HG03575 (cell line): ENCODE measurements at regions not wholly inside any gene's neighbourhood (a gene's known extent, or its start where the extent isn't known, plus 50 kb on each side); places are given as distances from the start of the nearest gene placed in this dataset.

Experiments
- ATAC-seq: cut with Tn5 transposase; IDR thresholded peaks from one replicate; pipeline ENCODE4 v1.9.1; 2021; ENCODE audit not compliant: unreplicated experiment, insufficient number of reproducible peaks, low FRiP score; ENCODE audit errors: extremely low read depth

DNA sequence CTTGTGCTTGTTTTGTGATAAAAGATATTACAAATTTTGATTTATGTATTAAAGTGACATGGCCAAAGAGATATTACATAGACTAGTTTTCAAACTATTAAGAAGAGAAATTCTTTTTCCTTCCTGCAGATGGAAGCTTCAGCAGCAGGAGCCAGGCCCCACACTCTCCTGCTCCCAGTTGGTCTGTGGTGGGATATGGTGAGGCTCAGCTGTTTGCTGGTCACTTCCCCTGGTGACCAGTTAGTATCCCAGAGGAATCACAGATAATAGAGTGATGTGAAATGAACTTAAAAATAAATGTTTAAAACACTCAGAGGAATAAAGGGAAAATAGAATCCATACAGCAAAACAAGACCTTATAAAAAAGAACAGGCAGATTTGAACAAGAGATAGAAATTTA is 154.7 kb downstream of the KTN1 start:
- no peak for ATAC-seq

- no peak for ATAC-seq
Observed at GRCh38 chr14:55739967-55740648, 160.1 kb downstream of the KTN1 start.

DNA sequence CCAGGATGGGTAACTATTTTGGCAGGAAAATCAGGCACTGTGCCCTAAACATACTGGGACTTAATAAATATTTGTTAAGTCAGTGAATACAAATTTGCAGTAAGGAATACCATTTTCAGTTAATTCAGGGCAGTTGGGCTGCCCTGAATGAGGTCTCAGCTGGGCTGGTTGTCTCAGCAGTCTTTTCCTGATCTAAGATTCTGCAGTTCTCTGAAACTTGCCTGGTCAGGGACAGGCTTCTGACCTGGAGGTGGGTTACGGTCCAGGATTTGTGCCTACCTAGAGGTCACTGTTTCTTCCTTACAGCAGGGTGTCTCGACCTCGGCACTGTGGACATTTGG is 160.6 kb downstream of the KTN1 start:
- no peak for ATAC-seq

DNA sequence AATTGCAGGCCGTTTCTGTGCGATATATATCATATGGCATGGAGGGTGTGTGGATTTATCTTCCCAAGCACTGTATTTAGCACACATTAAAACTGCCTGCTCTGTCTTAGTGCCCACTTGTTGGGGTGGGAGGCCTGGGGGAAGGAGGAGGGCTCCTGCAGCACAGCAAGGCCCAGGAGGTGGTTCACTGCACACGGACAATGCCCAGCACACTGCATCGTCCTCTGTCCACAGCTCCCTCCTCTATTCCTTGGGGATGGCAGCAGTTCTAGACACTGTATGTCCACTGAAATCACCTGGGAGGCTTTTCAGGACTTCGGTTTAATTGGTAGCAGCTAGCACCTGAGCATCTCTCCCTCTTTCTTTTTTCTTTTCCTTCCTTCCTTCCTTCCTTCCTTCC is 161.2 kb downstream of the KTN1 start:
- ATAC-seq: no peak

GRCh38 chr14:55743551-55743950 is 163.5 kb downstream of the KTN1 start:
- ATAC-seq: no peak

- no peak for ATAC-seq
Observed at GRCh38 chr14:55744321-55744720, 164.3 kb downstream of the KTN1 start.

DNA sequence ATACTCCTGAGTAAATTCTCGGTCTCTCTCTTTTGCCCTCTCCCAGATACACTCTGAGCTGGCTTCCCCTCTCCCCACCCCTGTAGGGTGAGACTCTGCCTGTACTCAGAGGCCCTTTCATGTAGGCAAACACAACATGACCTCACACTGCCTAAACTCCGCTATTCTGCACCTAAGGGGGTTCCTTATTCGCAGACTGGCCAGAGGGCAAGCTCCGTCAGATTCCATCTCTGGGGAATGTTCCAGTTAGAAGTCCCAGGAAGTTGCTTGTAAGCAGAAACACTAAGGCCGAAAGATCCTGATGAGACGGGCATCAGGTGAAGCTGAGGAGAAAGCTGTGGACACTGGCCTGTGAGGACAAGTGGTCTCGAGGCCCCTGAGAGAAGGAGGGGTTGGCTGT is 165.9 kb downstream of the KTN1 start:
- no peak for ATAC-seq

GRCh38 chr14:55746558-55746957 is 166.6 kb downstream of the KTN1 start:
- ATAC-seq: no peak

- no peak for ATAC-seq
Observed at GRCh38 chr14:55747186-55747585, 167.2 kb downstream of the KTN1 start.

DNA sequence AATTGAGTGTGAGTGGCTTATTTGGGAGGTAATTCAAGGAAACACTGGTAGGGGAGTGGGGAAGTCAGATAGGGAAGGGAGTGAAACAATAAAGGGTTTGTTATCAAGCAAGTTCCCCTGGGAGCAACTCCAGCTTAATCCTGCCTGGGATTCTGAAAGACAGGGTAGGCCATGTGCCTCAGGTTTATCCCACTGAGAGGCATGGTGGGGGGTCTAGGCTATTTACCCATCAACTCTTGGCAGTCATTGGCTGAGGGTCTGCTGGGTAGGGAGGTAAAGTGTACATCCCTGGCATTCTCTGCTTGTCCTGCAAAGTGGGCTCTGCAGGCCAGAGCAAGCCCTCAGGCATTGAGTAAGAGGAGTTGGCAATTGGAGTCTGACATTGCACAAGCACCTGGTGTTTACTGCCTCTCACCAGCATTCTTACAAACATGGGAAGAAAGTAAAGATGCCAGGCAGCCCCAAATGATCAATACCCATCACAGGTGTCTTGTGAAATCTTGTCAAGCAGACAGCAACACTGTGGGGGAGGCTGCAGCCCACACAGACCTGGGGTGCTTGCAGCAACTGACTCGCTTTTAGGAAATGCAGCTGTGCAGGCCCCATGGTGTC is 169.3 kb downstream of the KTN1 start:
- ATAC-seq: no peak

DNA sequence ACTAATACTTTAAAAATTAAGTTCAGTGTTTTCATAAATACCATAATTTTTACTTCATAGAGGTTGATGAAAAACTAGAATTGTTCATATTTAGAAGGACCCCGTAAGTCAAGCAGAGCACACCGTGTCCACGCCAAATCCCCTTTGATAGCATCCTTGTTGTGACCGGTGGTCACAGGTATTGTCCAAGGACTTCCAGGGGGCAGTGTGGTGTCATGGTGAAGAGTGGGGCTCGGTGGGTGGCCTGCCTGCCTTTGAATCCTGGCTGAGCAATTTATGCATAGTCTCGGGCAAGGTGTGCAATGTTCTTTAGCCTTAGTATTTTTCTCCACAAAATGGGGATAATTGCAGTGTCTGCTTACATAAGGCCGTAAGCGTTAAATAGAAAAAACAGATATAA is 169.9 kb downstream of the KTN1 start:
- ATAC-seq: no peak

DNA sequence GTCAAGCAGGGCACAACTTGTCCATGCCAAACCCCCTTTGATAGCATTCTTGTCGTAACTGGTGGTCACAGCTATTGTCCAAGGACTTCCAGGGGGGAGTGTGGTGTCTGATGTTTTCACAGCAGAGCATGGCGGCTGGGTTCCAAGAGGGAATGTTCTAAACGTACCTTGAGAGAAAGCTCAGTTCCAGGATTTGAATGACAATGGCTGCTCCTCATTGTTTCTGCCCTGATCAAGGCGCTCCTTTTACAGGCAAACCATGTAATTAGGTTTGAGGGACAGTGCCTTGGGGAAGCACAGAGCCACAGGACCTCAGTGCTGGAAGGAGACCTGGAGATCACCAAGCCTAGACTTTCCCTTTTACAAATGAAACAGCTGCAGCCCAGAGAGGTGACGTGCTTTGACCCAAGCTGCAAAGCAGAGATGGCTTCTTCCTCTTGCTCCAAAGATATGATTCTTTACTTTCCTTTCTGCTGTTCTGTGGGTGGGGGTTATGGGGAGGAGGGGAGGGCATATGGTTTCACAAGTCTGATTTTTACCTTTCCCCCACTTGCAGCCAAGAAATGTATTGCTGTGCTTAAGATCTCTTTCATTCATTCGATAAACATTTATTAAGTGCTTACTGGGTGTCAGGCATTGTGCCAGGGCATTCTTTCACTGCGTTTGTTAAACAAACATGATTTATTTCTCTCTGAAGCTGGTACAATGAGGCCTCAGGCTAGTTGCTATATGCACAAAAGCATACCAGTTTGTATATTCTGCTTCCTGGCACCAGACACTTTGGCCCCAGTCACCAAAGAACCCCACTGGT is 172.8 kb downstream of the KTN1 start:
- no peak for ATAC-seq

DNA sequence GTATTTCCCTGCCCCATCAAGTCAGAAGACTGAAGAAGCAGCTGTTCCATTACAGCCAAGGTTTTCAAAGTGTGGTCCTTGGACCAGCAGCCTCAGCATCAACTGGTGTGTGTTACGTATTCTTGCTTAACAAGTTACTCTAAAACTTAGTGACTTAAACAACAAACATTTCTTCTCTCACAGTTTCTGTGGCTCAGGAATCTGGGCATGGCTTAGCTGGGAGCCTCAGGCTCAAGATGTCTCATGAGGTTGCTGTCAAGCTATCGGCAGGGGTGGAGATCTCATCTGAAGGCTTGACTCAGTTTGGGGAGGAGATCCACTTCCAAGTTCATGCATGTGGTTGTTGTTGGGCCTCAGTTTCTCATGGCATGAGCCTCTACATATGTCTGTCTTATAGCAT is 174.5 kb downstream of the KTN1 start:
- no peak for ATAC-seq

DNA sequence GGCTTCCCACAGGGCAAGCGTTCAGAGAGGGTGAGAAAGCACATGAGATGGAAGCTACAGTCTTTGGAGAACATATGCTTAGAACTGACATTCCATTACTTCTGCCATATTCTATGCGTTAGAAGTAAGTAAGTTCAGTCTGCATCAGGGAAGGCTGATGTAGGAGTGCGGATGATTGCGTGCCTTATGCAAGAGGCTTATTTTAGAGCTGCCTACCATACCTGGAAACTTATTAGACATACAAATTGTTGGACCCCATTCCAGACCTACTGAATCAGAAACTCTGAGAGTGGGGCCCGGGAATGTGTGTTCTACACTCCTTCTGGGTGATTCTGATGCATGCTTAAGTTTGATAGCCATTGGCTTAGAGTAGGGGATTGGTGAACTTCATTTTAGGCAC is 174.9 kb downstream of the KTN1 start:
- no peak for ATAC-seq

- no peak for ATAC-seq
Observed at GRCh38 chr14:55756078-55756477, 176.1 kb downstream of the KTN1 start.

GRCh38 chr14:55756557-55756956 is 176.6 kb downstream of the KTN1 start:
- no peak for ATAC-seq

DNA sequence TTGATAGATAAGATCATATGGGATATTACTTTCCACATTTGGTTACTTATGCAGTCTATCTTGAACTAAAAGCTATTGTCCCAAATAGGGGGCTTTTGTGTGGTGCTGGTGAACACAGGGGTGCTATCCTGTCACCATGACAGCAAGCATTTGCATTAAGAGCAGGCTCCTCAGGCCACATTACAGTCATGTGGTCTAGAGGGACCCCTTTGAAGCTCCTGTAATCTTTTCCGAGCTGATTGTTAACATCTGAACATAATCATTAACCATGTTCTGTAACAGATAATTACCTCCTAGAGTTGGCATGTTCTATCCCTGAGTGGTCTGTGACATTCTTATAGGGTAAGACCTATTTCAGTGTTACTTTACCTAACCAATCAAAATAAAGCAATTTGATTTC is 178.8 kb downstream of the KTN1 start:
- no peak for ATAC-seq

GRCh38 chr14:55760789-55761566 is 181.0 kb downstream of the KTN1 start:
- ATAC-seq: no peak

DNA sequence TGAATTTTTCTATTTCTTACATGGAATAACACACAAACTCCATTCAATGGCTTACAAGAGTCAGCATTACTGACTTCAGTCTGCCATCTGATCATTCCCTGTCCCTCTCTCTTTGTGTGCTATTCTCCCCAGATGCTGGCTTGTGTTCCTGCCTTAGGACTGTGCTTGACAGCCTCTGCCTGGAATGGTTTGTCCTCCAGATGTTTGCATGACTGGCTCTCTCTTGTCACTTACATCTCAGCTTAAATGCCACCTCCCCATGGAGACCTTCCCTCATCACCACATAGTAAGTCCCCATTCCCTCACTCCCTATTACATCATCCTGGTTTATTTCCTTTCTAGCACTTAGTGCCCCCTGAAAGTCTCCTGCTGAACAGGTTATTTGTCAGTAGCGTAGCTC is 181.6 kb downstream of the KTN1 start:
- no peak for ATAC-seq
